ENCODE measurements at regions not wholly inside any gene's neighbourhood (a gene's known extent, or its start where the extent isn't known, plus 50 kb on each side); places are given as distances from the start of the nearest gene placed in this dataset.
"Not testable (repeated sequence)": the region's sequence is repeated elsewhere in the genome, so short reads cannot be mapped to it uniquely, and the experiment has no call there.

DNA sequence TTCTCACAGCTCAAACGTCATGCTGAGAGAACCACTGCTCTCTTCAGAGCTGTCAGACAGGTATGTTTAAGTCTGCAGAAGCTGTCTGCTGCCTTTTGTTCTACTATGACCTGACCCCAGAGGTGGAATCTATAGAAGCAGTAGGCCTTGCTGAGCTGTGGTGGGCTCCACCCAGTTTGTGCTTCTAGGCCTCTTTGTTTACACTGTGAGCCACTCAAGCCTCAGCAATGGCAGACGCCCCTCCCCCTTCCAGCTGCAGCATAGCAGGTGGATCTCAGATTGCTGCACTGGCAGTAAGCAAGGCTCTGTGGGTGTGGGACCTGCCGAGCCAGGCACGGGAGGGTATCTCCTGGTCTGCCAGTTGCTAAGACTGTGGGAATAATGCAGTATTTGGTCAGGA is 350.5 kb upstream of the EMCN start:
- intact Hi-C loops (cut with DNase I) = not testable (repeated sequence)
- DNase-seq (ENCODE audit: low spot score) = peak; percentile 75

DNA sequence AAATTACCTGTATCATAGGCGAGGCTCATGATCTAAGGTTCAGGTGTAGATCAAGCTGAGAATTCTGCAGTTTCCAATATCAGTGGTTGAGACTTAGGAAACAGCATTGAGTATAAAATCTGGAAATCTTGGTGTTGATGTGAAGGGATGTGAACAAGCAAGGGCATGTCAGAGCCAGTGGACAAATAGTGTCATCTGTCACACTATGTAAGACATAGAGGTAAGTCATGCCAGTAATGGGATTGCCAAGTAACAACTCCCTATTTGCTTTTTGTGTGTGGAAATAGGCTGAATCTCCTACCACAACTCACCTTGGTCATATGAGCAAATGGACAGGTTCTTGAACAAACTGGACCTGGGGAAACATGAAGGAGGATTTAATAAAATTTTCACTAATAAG is 334.5 kb upstream of the EMCN start:
- intact Hi-C loops (cut with DNase I) = no loop called here
- no peak for DNase-seq (ENCODE audit: low spot score)

DNA sequence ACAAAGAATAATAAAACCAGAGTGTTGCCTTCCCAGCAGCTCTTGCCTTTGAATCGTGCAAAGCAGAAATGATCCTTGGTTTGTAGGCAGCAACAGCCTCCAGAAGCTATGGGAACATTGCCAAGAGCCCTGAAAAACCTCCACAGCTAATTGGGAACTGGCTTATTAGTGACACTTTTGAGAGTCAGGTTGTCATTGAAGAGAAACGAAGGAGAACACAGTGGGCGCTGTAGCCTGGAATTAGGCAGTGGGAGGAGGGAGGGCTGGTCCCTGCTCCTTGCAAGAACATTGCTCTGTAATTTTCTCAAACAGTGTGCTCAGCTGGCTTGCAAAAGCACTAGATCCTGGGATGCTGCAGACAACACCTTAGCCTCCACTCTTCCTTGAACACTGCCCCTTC is 331.5 kb upstream of the EMCN start:
- intact Hi-C loops (cut with DNase I) = no loop called here
- peak; percentile 54 for DNase-seq (ENCODE audit: low spot score)

DNA sequence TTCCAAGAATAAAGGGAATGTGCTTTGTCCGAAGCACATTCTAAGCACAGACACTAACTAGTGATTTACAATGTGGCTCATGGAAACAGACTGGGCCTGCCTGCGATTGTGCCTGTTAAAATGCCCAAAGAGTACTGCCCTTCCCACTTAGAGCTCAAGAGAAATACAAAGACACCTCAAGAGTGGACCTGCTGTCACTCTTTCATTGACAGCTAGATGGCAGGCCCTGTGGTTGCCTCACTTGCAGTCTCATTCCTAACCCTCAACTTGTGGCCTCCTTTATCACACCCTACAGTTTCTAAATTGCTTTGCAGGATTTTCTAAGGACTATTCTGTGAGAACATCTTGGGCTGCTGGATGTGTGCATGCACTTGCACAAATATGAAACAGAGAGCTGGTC is 331.0 kb upstream of the EMCN start:
- no peak for DNase-seq (ENCODE audit: low spot score)
- intact Hi-C loops (cut with DNase I) = no loop called here

DNA sequence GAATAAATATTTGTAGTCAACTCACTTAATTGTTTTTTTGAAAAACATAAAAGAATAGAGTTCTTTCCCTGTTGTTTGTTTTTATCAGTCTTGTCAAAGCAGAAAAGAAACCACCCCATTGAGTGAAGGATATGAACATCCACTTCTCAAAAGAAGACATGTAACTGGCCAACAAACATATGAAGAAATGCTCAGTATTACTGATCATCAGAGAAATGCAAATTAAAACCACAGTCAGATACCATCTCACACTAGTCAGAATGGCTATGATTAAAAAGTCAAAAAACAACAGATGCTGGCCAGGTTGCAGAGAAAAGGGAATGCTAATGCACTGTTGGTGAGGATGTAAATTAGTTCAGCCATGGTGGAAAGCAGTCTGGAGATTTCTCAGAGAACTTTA is 326.1 kb upstream of the EMCN start:
- intact Hi-C loops (cut with DNase I) = no loop called here

DNA sequence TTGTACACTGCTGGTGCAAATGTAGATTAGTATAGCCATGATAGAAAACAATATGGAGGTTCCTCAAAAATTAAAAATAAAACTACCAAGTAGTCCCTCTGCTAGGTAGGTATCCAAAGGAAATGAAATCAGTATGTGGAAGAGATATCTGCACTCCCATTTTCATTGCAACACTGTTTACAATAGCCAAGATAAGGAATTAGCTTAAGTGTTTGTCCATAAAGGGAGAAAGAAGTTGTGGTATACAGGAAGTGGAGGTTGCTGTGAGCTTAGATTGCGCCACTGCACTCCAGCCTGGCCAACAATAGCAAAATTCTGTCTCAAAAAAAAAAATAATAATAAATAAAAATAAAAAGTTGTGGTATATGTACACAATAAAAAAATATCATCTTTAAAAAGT is 325.0 kb upstream of the EMCN start:
- DNase-seq (ENCODE audit: low spot score) = no peak
- intact Hi-C loops (cut with DNase I) = no loop called here

More for the DNA sequence above, 326.1 kb upstream of the EMCN start:
- no peak for DNase-seq (ENCODE audit: low spot score)

GRCh38 chr4:100841911-100842310 is 324.1 kb upstream of the EMCN start:
- intact Hi-C loops (cut with DNase I) = no loop called here
- DNase-seq (ENCODE audit: low spot score) = no peak

- DNase-seq (ENCODE audit: low spot score) = no peak
- intact Hi-C loops (cut with DNase I) = no loop called here
These were observed 321.9 kb upstream of the EMCN start for GRCh38 chr4:100839712-100840111.

GRCh38 chr4:100838286-100838685 is 320.5 kb upstream of the EMCN start:
- no peak for DNase-seq (ENCODE audit: low spot score)
- intact Hi-C loops (cut with DNase I) = no loop called here

GRCh38 chr4:100836929-100837328 is 319.1 kb upstream of the EMCN start:
- intact Hi-C loops (cut with DNase I) = no loop called here
- no peak for DNase-seq (ENCODE audit: low spot score)

- intact Hi-C loops (cut with DNase I) = no loop called here
- DNase-seq (ENCODE audit: low spot score) = no peak
These were observed 316.8 kb upstream of the EMCN start for GRCh38 chr4:100834616-100835015.

DNA sequence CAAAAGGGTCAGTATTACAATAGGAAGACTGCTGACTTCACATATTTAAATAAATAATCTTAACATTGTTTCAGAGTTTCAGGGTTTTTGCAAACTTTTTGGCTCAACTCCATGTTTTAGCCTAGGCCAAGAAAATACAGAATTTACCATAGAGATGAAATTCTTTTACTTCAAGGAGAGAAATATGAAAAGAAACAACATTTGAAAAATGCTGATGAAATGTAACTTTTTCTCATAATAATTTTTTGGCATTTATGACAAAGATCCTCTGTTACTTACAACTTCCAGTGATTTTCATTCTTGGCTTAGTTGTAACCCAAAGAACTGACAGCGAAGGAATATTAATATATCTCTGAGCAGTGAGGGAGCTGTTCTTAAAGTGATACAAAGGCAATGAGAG is 316.1 kb upstream of the EMCN start:
- intact Hi-C loops (cut with DNase I) = no loop called here
- no peak for DNase-seq (ENCODE audit: low spot score)

DNA sequence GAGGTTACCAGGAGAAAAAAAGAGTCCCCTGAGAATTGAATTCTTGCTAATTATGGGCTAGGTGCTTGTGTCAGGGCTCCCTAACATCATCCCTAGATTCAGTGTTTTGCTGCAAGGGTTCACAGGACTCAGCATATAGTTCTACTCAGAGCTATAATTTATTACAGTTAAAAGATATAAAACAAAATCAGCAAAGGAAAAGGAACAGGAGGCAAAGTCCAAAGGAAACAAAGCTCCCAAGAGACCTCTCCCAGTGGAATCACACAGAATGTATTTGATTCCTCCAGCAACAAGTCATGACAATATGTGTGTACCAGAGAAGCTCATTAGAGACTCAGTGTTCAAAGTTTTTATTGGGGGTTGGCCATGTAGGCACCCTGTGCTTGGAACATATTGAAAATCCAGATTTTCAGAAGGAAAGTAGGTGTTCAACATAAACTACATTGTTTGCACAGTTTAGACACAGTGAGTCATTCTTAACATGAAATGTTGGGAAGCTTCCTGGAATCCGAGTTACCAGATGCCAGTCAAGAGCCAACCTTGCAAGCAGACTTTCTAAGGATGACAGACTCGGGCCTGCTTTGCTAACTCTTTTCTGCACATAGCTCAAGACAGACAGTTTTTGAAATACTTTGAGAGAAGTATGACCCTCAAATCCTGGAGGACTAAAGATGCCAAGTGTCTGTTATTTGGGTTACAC is 311.3 kb upstream of the EMCN start:
- intact Hi-C loops (cut with DNase I) = no loop called here

GRCh38 chr4:100828364-100828763 is 310.5 kb upstream of the EMCN start:
- no peak for DNase-seq (ENCODE audit: low spot score)

More for the DNA sequence above, 311.3 kb upstream of the EMCN start:
- no peak for DNase-seq (ENCODE audit: low spot score)

DNA sequence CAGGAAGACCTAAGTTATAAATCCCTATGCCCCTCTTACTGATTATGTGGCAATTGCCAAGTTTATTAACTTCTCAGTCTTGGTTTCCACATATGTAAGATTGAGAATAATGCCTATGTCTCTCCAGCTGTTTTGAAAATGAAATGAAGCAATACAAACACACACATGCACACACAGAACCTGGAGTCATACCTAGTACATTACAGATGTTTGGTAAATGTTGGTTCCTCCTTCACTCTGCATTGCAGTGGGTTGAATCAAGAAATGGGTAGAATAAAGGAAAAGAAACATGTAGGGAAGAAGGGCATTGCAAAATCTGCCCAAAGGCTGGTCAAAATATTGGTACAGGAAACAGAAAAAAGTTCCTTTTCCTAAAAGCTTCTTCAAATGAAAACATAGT is 309.9 kb upstream of the EMCN start:
- no peak for DNase-seq (ENCODE audit: low spot score)
- intact Hi-C loops (cut with DNase I) = no loop called here

More at GRCh38 chr4:100828364-100828763, 310.5 kb upstream of the EMCN start:
- intact Hi-C loops (cut with DNase I) = no loop called here

GRCh38 chr4:100826808-100827548 is 309.2 kb upstream of the EMCN start:
- DNase-seq (ENCODE audit: low spot score) = no peak
- intact Hi-C loops (cut with DNase I) = no loop called here

GRCh38 chr4:100826067-100826466 is 308.2 kb upstream of the EMCN start:
- intact Hi-C loops (cut with DNase I) = no loop called here
- DNase-seq (ENCODE audit: low spot score) = no peak

GRCh38 chr4:100823993-100824323 is 306.1 kb upstream of the EMCN start:
- intact Hi-C loops (cut with DNase I) = loop anchor here in 1 of 2 donors (5.0 kb wide), 1 partner anchor 1097 kb away; no protein-coding TSS in a partner anchor
- no peak for DNase-seq (ENCODE audit: low spot score)

- intact Hi-C loops (cut with DNase I) = loop anchor here in 1 of 2 donors (5.0 kb wide), 1 partner anchor 1096 kb away; no protein-coding TSS in a partner anchor
- no peak for DNase-seq (ENCODE audit: low spot score)
These were observed 305.5 kb upstream of the EMCN start for GRCh38 chr4:100823066-100823992.

DNA sequence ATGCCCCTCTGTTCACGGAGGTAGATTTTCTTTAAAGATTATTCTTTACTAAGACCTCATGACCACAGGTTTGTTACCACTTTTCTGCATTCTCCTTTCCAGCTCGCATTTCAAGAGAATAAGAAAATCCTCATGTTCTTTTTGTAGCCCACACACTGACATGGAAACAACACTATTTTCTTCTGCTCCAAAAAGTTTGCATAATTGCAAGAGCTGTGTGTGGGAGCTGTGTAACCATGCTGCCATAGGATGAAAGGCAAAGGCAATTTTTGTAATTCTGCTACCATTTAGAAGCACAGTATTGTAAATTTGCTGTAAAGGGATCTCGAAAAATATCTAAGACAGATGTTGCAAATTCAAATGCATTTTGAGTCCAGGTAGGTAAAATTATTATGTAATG is 302.4 kb upstream of the EMCN start:
- no peak for DNase-seq (ENCODE audit: low spot score)
- intact Hi-C loops (cut with DNase I) = loop anchor here in 1 of 2 donors (5.0 kb wide), 1 partner anchor 1093 kb away; no protein-coding TSS in a partner anchor
